Thyroid gland (tissue), 4 donors: ENCODE measurements at regions not wholly inside any gene's neighbourhood (a gene's known extent, or its start where the extent isn't known, plus 50 kb on each side); places are given as distances from the start of the nearest gene placed in this dataset.

Experiments used
- DNase-seq, 2 donors: peaks; one replicate each; pipeline ENCODE4 v3.0.0-alpha.2; 2019
- H3K27ac ChIP-seq, 3 donors: fragments of 200-600 bp; sonication (generic); 1 replicate in 2 of 3; 2 replicates in 1 of 3; pipeline ENCODE4 v1.5.1; 2016 to 2019; ENCODE audit warnings: mild to moderate bottlenecking in 1 of 3, moderate library complexity in 1 of 3
- H3K27me3 ChIP-seq: fragments of 200-600 bp; sonication (generic); one replicate; pipeline ENCODE4 v1.5.1; 2019
- H3K36me3 ChIP-seq, 2 donors: fragments of 200-600 bp; sonication (generic); one replicate each; pipeline ENCODE4 v1.5.1; 2016 to 2019
- H3K4me1 ChIP-seq, 2 donors: fragments of 200-600 bp; sonication (generic); one replicate each; pipeline ENCODE4 v1.5.1; 2017 to 2019
- H3K4me3 ChIP-seq, 3 donors: fragments of 200-600 bp; sonication (generic); replicated peaks in 1 of 3; 1 replicate in 2 of 3; 2 replicates in 1 of 3; pipeline ENCODE4 v1.5.1; 2016; ENCODE audit warnings: mild to moderate bottlenecking in 1 of 3
- H3K9me3 ChIP-seq: fragments of 200-600 bp; sonication (generic); one replicate; pipeline ENCODE4 v1.5.1; 2017
- CTCF ChIP-seq, 6 experiments: fragments of 200-600 bp in 3 of 6; fragments of 450-650 bp in 3 of 6; sonication (generic) in 3 of 6; IDR thresholded peaks; one replicate each; pipeline ENCODE4 v1.5.1; 2016 to 2019; ENCODE audit warnings: antibody characterized with exemption in 6 of 6, mild to moderate bottlenecking in 2 of 6, inconsistent platforms in 1 of 6, moderate library complexity in 1 of 6
- POLR2A ChIP-seq, 2 donors: fragments of 450-650 bp; IDR thresholded peaks; one replicate each; pipeline ENCODE4 v1.6.1; 2017; ENCODE audit warnings: antibody characterized with exemption in 2 of 2, mild to moderate bottlenecking in 2 of 2, moderate library complexity in 1 of 2
- WGBS, 2 donors: methylation state at CpG; one replicate each; pipeline ENCODE4 v1.1.5; 2017; 5-methylcytosine and 5-hydroxymethylcytosine counted together
- intact Hi-C: fragments of 100-400 bp; cut with DNase I; formaldehyde crosslinking; loops from one replicate; pipeline ENCODE4 v1.15.1; 2023

DNA sequence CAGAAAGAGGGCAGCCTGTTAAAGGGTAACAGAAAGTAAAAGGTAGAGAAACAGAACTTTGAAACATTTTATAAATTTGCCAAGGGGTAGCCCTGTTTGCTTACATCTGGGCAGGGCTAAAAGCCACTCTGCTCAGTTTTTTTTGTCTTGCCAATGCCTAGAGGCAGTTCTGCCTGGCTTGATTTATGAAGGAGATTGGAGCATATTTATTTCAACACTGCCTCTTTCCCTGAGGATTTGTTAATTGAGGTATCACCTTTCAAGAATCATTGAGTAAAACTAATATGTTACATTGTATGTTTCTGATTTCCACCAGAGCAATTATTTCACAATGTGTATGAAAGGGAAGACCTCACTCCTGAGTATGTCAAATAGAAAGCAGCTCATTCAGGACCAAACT is 160.8 kb downstream of the GXYLT1 start:
- TF ChIP-seq POLR2A (IDR thresholded peaks at IDR 0.05) (no peak), CTCF (IDR thresholded peaks at IDR 0.05) (no peak)
- Histone ChIP-seq H3K4me1 (no peaks in the 10 kb centered on the region), H3K9me3 (no peaks in the 10 kb centered on the region), H3K27ac (no peak overlapping the region), H3K4me3 (no peak overlapping the region), H3K27me3 (no peaks in the 10 kb centered on the region), H3K36me3 (no peaks in the 10 kb centered on the region)
- no peak for DNase-seq
- intact Hi-C loops: no loop called here

DNA sequence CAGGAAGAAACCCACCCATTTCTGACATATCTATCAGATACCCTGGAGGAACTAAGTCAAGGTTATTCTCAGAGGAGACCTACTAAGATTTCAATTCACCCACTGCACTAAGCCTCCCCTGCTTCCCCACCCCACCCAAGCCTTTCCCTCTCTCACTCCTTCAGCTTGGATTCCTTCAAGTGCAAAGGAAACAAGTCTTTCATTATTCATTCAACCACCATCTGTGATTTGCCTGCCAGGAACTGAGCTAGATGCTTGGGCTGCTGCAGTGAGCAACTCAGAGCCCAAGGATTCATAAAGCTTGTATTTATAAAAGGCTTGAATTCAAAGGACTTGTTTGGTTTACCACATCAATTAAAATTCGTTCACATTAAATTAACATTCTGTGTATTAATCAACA is 161.3 kb downstream of the GXYLT1 start:
- 48 to 50% methylated on average over 1 of the region's 1 CpG for WGBS, 2 donors
- no peak overlapping the region for H3K4me3 ChIP-seq
- no peaks in the 10 kb centered on the region for H3K27me3 ChIP-seq
- H3K4me1 ChIP-seq: no peaks in the 10 kb centered on the region
- TF ChIP-seq CTCF (IDR thresholded peaks at IDR 0.05): no peak
- no peak for TF ChIP-seq POLR2A (IDR thresholded peaks at IDR 0.05)
- H3K27ac ChIP-seq: no peak overlapping the region
- no peak for DNase-seq
- no peaks in the 10 kb centered on the region for H3K36me3 ChIP-seq
- no peaks in the 10 kb centered on the region for H3K9me3 ChIP-seq
- intact Hi-C loops: no loop called here

DNA sequence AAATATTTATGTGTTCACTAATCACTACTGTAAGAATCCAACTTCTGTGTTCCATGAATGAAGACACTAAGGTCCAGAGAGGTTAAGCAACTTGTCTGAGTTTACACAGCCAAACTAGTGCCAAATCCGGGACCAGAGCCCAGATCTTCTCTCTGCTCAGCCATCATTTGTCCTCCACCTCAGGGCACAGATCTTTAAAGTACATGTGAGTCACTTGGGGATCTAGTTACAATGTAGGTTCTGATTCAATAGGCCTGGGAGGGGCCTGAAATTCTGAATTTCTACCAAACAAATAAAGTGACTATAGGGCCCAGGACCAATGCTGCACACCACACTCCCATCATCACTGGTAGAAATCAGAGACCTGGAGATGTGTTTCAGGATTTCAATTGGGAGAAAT is 162.9 kb downstream of the GXYLT1 start:
- no peaks in the 10 kb centered on the region for H3K4me1 ChIP-seq
- WGBS, 2 donors: 71 to 74% methylated on average over 1 of the region's 1 CpG
- no peak for TF ChIP-seq CTCF (IDR thresholded peaks at IDR 0.05)
- TF ChIP-seq POLR2A (IDR thresholded peaks at IDR 0.05): no peak

GRCh38 chr12:41981013-41981412 is 163.7 kb downstream of the GXYLT1 start:
- no peak overlapping the region for H3K27ac ChIP-seq
- TF ChIP-seq CTCF (IDR thresholded peaks at IDR 0.05) (no peak), POLR2A (IDR thresholded peaks at IDR 0.05) (no peak)
- H3K36me3 ChIP-seq: no peaks in the 10 kb centered on the region
- H3K27me3 ChIP-seq: no peaks in the 10 kb centered on the region
- 95 to 96% methylated on average over 2 of the region's 2 CpGs for WGBS, 2 donors
- H3K9me3 ChIP-seq: no peaks in the 10 kb centered on the region
- DNase-seq: no peak
- intact Hi-C loops: no loop called here
- H3K4me3 ChIP-seq: no peak overlapping the region
- H3K4me1 ChIP-seq: no peaks in the 10 kb centered on the region

More for the DNA sequence above, 162.9 kb downstream of the GXYLT1 start:
- H3K36me3 ChIP-seq: no peaks in the 10 kb centered on the region
- intact Hi-C loops: no loop called here
- no peaks in the 10 kb centered on the region for H3K9me3 ChIP-seq
- no peak overlapping the region for H3K27ac ChIP-seq
- no peak overlapping the region for H3K4me3 ChIP-seq
- DNase-seq: no peak
- H3K27me3 ChIP-seq: no peaks in the 10 kb centered on the region

DNA sequence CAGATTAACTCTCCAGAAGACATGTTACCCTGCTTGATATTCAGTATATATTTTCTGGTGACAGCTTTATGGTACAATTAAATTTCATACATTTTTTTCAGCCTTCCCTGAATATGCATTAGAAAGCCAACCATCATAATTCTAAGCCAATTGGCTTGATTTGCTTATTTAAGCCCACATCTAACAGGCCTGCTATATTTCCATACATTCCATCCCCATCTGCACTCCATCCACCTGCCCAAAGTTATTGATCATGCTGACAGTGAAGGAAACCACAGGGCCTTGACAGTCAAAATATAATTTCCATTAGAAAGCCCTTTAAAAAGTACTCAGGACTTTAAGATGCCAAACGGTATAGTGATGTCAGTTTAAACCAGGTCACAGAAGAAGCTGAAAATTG is 164.3 kb downstream of the GXYLT1 start:
- intact Hi-C loops: no loop called here
- no peaks in the 10 kb centered on the region for H3K36me3 ChIP-seq
- no peaks in the 10 kb centered on the region for H3K27me3 ChIP-seq
- H3K27ac ChIP-seq: no peak overlapping the region
- H3K4me1 ChIP-seq: no peaks in the 10 kb centered on the region
- WGBS, 2 donors: 56 to 76% methylated on average over 1 of the region's 1 CpG
- H3K9me3 ChIP-seq: no peaks in the 10 kb centered on the region
- no peak for DNase-seq
- no peak overlapping the region for H3K4me3 ChIP-seq
- TF ChIP-seq POLR2A (IDR thresholded peaks at IDR 0.05) (no peak), CTCF (IDR thresholded peaks at IDR 0.05) (no peak)
